ENCODE measurements at regions not wholly inside any gene's neighbourhood (a gene's known extent, or its start where the extent isn't known, plus 50 kb on each side); places are given as distances from the start of the nearest gene placed in this dataset.

DNA sequence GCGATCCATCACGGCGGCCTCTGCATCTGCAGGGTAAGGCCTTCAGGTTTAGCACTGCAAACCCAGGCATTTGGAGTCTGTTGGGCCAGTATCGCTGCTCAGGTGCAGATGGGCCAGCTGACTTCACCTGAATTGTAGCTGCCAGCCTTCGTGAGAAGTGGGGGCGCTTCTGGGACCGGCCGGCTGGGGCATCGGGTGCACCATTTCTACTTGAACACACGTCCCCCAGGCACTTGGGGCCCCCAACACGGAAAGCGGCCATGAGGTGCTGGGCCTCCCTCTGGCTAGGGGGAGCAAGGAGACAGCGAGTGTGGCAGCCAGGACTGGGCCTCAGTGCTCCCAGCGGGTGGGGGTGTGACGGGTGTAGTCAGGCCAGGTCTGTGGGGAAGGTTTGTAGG, 767.6 kb downstream of the KCNJ18 start:
- CTCF ChIA-PET (ENCODE audit: low intra/inter-chr PET ratio, low total read pairs), result no interaction called here
- H4K20me1 ChIP-seq (ENCODE audit: insufficient read depth, low read length), result no peaks in the 10 kb centered on the region
- DNase-seq (ENCODE audit: low spot score) (no peak), FAIRE-seq (no peak), ATAC-seq (no peak)
- intact Hi-C loops (cut with micrococcal nuclease; ENCODE audit: unreplicated experiment), result no loop called here
- no peak overlapping the region for H3K27ac ChIP-seq (ENCODE audit: extremely low read length, insufficient read depth, low read length)
- H2AFZ ChIP-seq (ENCODE audit: low read length), result no peak overlapping the region
- no peaks in the 10 kb centered on the region for H3K79me2 ChIP-seq (ENCODE audit: insufficient read depth, low read length)
- no peaks in the 10 kb centered on the region; a peak in 1 of 5 replicates for H3K27me3 ChIP-seq (ENCODE audit: control insufficient read depth in 1 of 2, insufficient read depth in 2 of 2, low read length in 2 of 2)
- in situ Hi-C loops (cut with HindIII; ENCODE audit: extremely low pct_ligation_motif_present, low pct_unique_long_range_greater_than_20kb), result loop anchor here (25.0 kb wide), 2 partner anchors 98 to 102 kb away; no protein-coding TSS in a partner anchor
- H3K9ac ChIP-seq (ENCODE audit: insufficient read depth, low read depth, low read length), result no peak overlapping the region
- no CpG with 5 or more reads among the region's 15 CpGs for WGBS (ENCODE audit: low lambda C conversion rate)
- H3K9me3 ChIP-seq (ENCODE audit: low read length), result no peaks in the 10 kb centered on the region
- H3K4me3 ChIP-seq (replicated peaks in 1 of 3; ENCODE audit: insufficient read depth in 1 of 3, low read depth in 2 of 3, low read length in 3 of 3), result no peak overlapping the region
- H3K36me3 ChIP-seq (replicated peaks in 1 of 2; ENCODE audit: control insufficient read depth in 1 of 2, insufficient read depth in 2 of 2, low read length in 2 of 2), result no peaks in the 10 kb centered on the region
- H3K4me2 ChIP-seq (ENCODE audit: low read depth, low read length), result no peak overlapping the region
- H3K4me1 ChIP-seq (ENCODE audit: insufficient read depth, low read length), result no peaks in the 10 kb centered on the region
- POLR2A ChIA-PET, result no interaction called here
- no TSS peak for BruUV-seq (replicated peaks)
- TF ChIP-seq RFXAP (CRISPR knock-in tag; IDR thresholded peaks at IDR 0.05; ENCODE audit: borderline replicate concordance), result no peak
- TF ChIP-seq CENPT (CRISPR knock-in tag; IDR thresholded peaks at IDR 0.05; ENCODE audit: low read depth), result no peak
- TF ChIP-seq IRF2 (CRISPR knock-in tag; IDR thresholded peaks at IDR 0.05), result no peak
- TF ChIP-seq, protein P1, sequence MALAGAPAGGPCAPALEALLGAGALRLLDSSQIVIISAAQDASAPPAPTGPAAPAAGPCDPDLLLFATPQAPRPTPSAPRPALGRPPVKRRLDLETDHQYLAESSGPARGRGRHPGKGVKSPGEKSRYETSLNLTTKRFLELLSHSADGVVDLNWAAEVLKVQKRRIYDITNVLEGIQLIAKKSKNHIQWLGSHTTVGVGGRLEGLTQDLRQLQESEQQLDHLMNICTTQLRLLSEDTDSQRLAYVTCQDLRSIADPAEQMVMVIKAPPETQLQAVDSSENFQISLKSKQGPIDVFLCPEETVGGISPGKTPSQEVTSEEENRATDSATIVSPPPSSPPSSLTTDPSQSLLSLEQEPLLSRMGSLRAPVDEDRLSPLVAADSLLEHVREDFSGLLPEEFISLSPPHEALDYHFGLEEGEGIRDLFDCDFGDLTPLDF (CRISPR knock-in tag; IDR thresholded peaks at IDR 0.05), result no peak
- TF ChIP-seq, protein P2, sequence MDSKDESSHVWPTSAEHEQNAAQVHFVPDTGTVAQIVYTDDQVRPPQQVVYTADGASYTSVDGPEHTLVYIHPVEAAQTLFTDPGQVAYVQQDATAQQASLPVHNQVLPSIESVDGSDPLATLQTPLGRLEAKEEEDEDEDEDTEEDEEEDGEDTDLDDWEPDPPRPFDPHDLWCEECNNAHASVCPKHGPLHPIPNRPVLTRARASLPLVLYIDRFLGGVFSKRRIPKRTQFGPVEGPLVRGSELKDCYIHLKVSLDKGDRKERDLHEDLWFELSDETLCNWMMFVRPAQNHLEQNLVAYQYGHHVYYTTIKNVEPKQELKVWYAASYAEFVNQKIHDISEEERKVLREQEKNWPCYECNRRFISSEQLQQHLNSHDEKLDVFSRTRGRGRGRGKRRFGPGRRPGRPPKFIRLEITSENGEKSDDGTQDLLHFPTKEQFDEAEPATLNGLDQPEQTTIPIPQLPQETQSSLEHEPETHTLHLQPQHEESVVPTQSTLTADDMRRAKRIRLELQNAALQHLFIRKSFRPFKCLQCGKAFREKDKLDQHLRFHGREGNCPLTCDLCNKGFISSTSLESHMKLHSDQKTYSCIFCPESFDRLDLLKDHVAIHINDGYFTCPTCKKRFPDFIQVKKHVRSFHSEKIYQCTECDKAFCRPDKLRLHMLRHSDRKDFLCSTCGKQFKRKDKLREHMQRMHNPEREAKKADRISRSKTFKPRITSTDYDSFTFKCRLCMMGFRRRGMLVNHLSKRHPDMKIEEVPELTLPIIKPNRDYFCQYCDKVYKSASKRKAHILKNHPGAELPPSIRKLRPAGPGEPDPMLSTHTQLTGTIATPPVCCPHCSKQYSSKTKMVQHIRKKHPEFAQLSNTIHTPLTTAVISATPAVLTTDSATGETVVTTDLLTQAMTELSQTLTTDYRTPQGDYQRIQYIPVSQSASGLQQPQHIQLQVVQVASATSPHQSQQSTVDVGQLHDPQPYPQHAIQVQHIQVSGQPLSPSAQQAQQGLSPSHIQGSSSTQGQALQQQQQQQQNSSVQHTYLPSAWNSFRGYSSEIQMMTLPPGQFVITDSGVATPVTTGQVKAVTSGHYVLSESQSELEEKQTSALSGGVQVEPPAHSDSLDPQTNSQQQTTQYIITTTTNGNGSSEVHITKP (CRISPR knock-in tag; IDR thresholded peaks at IDR 0.05; ENCODE audit: low read depth), result no peak
- TF ChIP-seq ARHGAP35 (CRISPR knock-in tag; IDR thresholded peaks at IDR 0.05; ENCODE audit: borderline replicate concordance), result no peak
- no peak for TF ChIP-seq ZNF331 (CRISPR knock-in tag; IDR thresholded peaks at IDR 0.05)
- TF ChIP-seq AGO2 (optimal IDR thresholded peaks at IDR 0.05; ENCODE audit: low read depth, low read length), result no peak
- TF ChIP-seq, protein P3, sequence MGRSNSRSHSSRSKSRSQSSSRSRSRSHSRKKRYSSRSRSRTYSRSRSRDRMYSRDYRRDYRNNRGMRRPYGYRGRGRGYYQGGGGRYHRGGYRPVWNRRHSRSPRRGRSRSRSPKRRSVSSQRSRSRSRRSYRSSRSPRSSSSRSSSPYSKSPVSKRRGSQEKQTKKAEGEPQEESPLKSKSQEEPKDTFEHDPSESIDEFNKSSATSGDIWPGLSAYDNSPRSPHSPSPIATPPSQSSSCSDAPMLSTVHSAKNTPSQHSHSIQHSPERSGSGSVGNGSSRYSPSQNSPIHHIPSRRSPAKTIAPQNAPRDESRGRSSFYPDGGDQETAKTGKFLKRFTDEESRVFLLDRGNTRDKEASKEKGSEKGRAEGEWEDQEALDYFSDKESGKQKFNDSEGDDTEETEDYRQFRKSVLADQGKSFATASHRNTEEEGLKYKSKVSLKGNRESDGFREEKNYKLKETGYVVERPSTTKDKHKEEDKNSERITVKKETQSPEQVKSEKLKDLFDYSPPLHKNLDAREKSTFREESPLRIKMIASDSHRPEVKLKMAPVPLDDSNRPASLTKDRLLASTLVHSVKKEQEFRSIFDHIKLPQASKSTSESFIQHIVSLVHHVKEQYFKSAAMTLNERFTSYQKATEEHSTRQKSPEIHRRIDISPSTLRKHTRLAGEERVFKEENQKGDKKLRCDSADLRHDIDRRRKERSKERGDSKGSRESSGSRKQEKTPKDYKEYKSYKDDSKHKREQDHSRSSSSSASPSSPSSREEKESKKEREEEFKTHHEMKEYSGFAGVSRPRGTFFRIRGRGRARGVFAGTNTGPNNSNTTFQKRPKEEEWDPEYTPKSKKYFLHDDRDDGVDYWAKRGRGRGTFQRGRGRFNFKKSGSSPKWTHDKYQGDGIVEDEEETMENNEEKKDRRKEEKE (IDR thresholded peaks at IDR 0.05), result no peak
- TF ChIP-seq ZNF33A (CRISPR knock-in tag; IDR thresholded peaks at IDR 0.05; ENCODE audit: borderline replicate concordance), result no peak
- TF ChIP-seq TBX3 (IDR thresholded peaks at IDR 0.05; ENCODE audit: borderline replicate concordance), result no peak
- no peak for TF ChIP-seq KDM5A (IDR thresholded peaks at IDR 0.05; ENCODE audit: borderline replicate concordance, low read length)
- TF ChIP-seq, protein P4, sequence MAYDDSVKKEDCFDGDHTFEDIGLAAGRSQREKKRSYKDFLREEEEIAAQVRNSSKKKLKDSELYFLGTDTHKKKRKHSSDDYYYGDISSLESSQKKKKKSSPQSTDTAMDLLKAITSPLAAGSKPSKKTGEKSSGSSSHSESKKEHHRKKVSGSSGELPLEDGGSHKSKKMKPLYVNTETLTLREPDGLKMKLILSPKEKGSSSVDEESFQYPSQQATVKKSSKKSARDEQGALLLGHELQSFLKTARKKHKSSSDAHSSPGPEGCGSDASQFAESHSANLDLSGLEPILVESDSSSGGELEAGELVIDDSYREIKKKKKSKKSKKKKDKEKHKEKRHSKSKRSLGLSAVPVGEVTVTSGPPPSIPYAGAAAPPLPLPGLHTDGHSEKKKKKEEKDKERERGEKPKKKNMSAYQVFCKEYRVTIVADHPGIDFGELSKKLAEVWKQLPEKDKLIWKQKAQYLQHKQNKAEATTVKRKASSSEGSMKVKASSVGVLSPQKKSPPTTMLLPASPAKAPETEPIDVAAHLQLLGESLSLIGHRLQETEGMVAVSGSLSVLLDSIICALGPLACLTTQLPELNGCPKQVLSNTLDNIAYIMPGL (CRISPR knock-in tag; IDR thresholded peaks at IDR 0.05; ENCODE audit: borderline replicate concordance in 1 of 2, low read depth in 1 of 2), result no peak
- no peak for TF ChIP-seq ZBTB7B (CRISPR knock-in tag; IDR thresholded peaks at IDR 0.05)
- TF ChIP-seq PHF5A (CRISPR knock-in tag; IDR thresholded peaks at IDR 0.05; ENCODE audit: low read depth, unreplicated experiment), result no peak
- TF ChIP-seq POLR2G (IDR thresholded peaks at IDR 0.05; ENCODE audit: low read depth, low read length), result no peak
